HUES48 (cell line): ENCODE measurements at regions not wholly inside any gene's neighbourhood (a gene's known extent, or its start where the extent isn't known, plus 50 kb on each side); places are given as distances from the start of the nearest gene placed in this dataset.

ENCODE experiments used
- H3K27ac ChIP-seq: one replicate; pipeline ENCODE4 v1.7.0; 2013; ENCODE audit warnings: low read depth, low read length, inconsistent platforms
- H3K27me3 ChIP-seq: 2 replicates; pipeline ENCODE4 v1.6.1; 2013; ENCODE audit warnings: mild to moderate bottlenecking, low read length; ENCODE audit not compliant: control insufficient read depth, insufficient read depth
- H3K36me3 ChIP-seq: 2 replicates; pipeline ENCODE4 v1.6.1; 2013; ENCODE audit warnings: low read length; ENCODE audit not compliant: control insufficient read depth, insufficient read depth
- H3K4me1 ChIP-seq: 2 replicates; pipeline ENCODE4 v1.6.1; 2013; ENCODE audit warnings: mild to moderate bottlenecking, low read length; ENCODE audit not compliant: control insufficient read depth, insufficient read depth
- H3K4me3 ChIP-seq: 2 replicates; pipeline ENCODE4 v1.5.1; 2013; ENCODE audit warnings: mild to moderate bottlenecking, low read depth, low read length
- H3K9ac ChIP-seq: 2 replicates; pipeline ENCODE4 v1.6.1; 2013; ENCODE audit warnings: mild to moderate bottlenecking, low read depth, low read length, moderate library complexity
- H3K9me3 ChIP-seq: 2 replicates; pipeline ENCODE4 v1.6.1; 2013; ENCODE audit warnings: low read length; ENCODE audit not compliant: control insufficient read depth, insufficient read depth

DNA sequence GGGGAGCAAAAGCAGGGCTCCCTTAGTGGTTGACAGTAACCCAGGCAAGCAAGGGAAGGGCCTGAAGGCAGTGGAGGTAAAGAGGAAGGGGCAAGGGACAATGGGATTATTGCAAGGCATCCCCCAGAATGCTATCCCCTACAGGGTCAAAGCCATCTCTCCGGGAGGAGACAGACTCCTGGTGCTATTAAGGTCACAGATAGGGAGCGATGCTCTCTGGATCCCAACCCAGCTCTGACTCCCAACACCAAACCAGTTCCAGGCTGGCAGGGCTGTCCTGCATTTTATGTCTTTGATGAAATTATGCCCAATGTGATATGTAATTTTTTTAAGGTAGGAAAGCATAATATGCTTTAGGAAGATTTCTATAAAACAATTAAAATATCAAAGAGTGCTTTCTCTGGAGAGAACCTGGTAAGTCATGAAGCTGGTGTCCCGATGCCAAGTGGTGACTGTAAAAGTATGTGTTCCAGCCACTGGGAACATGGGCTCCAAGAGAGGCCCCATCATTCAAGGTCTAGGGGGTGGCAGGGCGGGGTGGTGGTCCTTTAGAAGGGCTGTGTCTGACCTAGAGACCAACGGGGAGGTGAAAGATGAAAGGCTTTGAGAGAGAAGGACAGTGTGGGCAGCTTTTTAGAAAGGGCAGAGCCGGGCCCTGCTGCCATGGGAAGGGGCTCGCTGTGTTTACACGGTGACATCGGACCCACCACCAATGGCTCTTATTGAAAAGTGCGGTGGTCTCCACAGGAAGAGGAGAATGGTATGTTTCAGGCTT is 276.5 kb downstream of the CDC5L start:
- H3K9me3 ChIP-seq, result no peaks in the 10 kb centered on the region
- H3K27ac ChIP-seq, result peak overlapping the region; percentile 18
- peak overlapping the region; percentile 30; the same call in 1 of the 2 replicates for H3K9ac ChIP-seq
- H3K27me3 ChIP-seq, result no peaks in the 10 kb centered on the region
- no peak overlapping the region for H3K4me3 ChIP-seq
- H3K36me3 ChIP-seq, result no peaks in the 10 kb centered on the region
- peaks cover 71% of the 10 kb centered on the region for H3K4me1 ChIP-seq

DNA sequence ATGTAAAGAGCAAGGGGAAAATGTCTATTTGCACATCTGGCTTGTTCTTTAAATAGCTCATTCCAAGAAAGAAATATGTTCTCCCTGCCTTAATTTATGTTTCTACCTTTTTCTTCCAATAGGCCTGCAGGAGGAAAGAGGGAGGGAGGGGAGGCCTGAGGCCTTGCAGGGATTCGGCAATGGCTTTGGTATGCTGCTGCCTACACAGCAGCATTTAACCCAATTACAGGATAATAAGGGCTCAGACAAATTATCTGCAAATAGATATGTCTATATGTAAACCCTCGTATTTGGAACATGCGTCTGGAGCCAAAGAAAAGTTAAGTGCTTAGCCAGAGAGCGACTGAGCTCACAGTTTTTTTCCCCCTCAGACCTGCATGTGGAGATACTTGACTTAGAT is 277.2 kb downstream of the CDC5L start:
- H3K27ac ChIP-seq, result peak overlapping the region; percentile 4
- no peak overlapping the region for H3K4me3 ChIP-seq
- no peak overlapping the region for H3K9ac ChIP-seq
- no peaks in the 10 kb centered on the region for H3K27me3 ChIP-seq
- no peaks in the 10 kb centered on the region for H3K9me3 ChIP-seq
- peaks cover 71% of the 10 kb centered on the region for H3K4me1 ChIP-seq
- no peaks in the 10 kb centered on the region for H3K36me3 ChIP-seq

DNA sequence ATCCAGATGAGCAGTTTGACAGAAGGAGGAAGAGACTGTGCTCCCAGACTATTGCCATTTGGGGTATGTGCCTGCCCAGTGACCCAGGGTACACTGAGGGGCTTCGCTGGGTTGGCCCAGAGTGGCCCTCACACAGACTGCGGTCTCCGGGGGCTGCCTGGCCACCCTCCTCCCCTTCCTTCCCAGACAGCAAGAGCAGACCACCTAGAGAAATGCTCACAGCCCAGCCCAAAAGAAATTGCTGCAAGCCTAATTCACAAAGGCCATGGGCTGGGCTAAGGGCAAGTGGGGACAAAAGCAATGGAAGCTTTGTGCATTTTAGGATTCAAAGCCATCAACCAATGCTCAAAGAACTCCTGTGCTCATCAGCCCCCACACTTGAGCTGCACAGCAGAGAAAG is 277.6 kb downstream of the CDC5L start:
- H3K27me3 ChIP-seq, result no peaks in the 10 kb centered on the region
- peak overlapping the region; percentile 4 for H3K27ac ChIP-seq
- no peak overlapping the region for H3K9ac ChIP-seq
- no peaks in the 10 kb centered on the region for H3K9me3 ChIP-seq
- H3K4me3 ChIP-seq, result no peak overlapping the region
- no peaks in the 10 kb centered on the region for H3K36me3 ChIP-seq
- peaks cover 71% of the 10 kb centered on the region for H3K4me1 ChIP-seq

DNA sequence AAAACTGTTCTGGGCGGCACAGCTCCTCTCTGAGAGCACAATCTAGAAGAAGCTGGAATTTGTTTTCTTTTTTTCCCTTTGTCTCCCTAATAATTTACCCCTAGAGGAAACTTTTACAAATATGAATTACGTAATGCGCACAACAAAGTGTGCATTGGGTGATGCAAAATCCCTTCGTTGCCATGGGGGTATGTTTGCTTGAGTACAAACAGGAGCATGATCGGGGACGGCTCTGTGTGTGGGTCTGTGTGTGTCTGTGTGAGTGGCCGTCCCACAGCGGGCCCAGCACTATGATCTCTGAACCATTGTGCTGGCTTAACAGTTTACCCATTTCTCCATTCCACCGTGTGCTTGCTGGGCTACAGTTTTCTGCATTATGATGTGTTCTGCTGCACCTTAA is 278.2 kb downstream of the CDC5L start:
- Histone ChIP-seq H3K36me3 (no peaks in the 10 kb centered on the region), H3K9me3 (no peaks in the 10 kb centered on the region), H3K27ac (no peak overlapping the region), H3K9ac (no peak overlapping the region), H3K27me3 (no peaks in the 10 kb centered on the region), H3K4me1 (peaks cover 71% of the 10 kb centered on the region), H3K4me3 (no peak overlapping the region)

DNA sequence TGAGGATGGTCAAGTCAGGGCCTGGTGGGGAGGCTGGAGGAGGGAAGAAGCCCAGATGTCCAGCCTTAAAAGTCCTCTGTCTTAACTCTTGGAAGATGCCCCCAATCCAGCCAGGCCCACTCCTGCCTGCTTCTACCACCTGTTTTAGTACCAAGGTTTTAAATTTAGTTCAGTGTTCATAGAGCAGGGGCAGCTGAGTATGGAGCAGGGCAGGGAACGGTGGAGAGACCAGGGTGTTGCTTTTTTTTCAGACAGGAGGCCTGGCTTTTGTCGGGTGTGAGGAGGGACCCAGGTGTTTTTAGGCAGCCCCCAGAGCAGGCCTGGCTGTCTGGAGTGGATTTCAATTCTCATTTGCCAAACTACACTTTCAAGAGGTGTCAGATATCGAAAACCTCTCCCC is 278.8 kb downstream of the CDC5L start:
- Histone ChIP-seq H3K27ac (peak overlapping the region; percentile 89), H3K9me3 (no peaks in the 10 kb centered on the region), H3K4me1 (peaks cover 67% of the 10 kb centered on the region), H3K4me3 (no peak overlapping the region), H3K36me3 (no peaks in the 10 kb centered on the region), H3K27me3 (no peaks in the 10 kb centered on the region), H3K9ac (no peak overlapping the region)

DNA sequence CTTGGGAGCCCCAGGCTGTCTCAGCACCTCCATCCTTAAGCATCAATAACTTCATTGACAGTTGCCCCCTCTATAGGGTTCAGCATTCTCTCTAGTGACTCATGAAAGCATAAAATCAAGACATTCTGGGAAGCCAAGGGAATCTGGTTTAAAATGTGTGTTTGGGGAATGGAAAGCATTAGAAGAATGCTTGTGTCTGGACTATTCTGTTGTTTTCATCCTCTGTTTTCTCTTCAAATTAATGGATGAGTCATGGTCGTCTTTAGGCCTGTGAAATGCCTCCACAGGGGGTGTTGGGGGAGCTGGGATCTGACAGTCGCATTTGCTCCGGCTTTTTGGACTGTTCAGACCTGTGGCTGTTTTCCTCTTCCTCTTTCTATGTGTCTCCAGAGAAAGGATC is 279.7 kb downstream of the CDC5L start:
- H3K4me3 ChIP-seq, result no peak overlapping the region
- H3K27me3 ChIP-seq, result no peaks in the 10 kb centered on the region
- H3K9ac ChIP-seq, result no peak overlapping the region
- H3K9me3 ChIP-seq, result no peaks in the 10 kb centered on the region
- H3K36me3 ChIP-seq, result no peaks in the 10 kb centered on the region
- H3K4me1 ChIP-seq, result peaks cover 58% of the 10 kb centered on the region
- peak overlapping the region; percentile 89 for H3K27ac ChIP-seq

DNA sequence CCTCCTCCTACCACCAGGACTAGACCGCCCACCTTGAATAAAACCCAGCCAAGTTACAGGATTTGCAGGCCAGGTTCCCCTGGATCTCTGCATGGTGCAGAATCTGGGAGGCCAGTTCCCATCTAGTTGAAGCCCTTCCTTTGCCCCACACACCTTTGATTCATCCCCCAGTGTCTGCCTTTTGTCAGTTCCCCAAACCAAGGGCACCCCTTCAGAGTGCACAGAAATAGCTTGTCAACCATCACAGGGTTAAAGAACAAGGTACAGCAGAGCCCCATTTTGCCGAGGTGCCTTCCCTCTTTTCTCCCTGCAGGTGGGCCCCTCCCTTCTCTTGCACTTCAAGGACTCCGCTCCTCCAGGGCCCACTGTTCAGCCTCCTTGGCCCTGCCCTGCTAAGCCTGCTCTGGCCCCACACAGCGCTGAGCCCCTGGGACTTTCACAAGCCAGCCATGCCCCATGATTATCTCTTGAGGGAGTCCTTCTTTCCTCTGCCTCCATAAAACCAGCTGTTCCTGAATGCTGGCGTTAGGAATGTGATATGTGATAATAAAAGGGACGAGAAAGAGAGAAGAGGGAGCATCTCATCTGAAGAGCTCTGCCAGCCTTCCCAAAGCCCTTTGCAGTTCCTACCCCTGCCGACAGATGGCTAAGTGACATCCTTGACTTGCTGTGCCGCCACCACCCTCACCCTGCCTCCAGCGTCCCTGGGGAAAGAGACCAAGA is 280.3 kb downstream of the CDC5L start:
- H3K36me3 ChIP-seq, result no peaks in the 10 kb centered on the region
- H3K9ac ChIP-seq, result peak overlapping the region; percentile 18; the same call in 1 of the 2 replicates
- H3K4me1 ChIP-seq, result peaks cover 57% of the 10 kb centered on the region
- no peaks in the 10 kb centered on the region for H3K27me3 ChIP-seq
- no peaks in the 10 kb centered on the region for H3K9me3 ChIP-seq
- no peak overlapping the region for H3K4me3 ChIP-seq
- H3K27ac ChIP-seq, result peak overlapping the region; percentile 89

DNA sequence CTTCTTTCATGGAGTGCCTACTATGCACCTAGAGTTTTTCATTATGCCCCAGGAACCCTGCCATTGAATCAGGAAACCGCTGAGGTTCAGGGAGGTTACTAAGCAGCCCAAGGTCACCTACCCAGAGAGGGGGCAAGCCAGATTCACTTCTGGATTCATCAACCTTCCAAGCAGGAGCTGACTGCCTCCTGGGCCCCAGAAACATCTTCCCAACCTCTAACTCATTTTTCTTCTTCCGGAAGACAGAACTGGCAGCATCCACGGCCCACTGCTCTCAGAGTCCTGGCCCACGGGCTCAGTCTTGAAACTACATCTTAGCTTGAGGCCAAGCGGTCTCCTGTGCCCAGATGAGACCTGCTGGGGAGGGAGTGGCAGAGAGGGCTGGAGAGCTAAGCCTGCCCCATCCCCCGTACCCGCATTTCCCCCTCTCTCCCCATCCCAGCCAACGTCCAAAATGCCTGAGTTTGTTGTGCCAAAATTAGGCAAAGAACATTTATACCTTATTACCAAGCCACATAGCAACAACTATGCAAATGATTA is 281.0 kb downstream of the CDC5L start:
- Histone ChIP-seq H3K4me3 (no peak overlapping the region), H3K36me3 (no peaks in the 10 kb centered on the region), H3K27me3 (no peaks in the 10 kb centered on the region), H3K4me1 (peaks cover 53% of the 10 kb centered on the region), H3K27ac (peak overlapping the region; percentile 4), H3K9ac (no peak overlapping the region), H3K9me3 (no peaks in the 10 kb centered on the region)

DNA sequence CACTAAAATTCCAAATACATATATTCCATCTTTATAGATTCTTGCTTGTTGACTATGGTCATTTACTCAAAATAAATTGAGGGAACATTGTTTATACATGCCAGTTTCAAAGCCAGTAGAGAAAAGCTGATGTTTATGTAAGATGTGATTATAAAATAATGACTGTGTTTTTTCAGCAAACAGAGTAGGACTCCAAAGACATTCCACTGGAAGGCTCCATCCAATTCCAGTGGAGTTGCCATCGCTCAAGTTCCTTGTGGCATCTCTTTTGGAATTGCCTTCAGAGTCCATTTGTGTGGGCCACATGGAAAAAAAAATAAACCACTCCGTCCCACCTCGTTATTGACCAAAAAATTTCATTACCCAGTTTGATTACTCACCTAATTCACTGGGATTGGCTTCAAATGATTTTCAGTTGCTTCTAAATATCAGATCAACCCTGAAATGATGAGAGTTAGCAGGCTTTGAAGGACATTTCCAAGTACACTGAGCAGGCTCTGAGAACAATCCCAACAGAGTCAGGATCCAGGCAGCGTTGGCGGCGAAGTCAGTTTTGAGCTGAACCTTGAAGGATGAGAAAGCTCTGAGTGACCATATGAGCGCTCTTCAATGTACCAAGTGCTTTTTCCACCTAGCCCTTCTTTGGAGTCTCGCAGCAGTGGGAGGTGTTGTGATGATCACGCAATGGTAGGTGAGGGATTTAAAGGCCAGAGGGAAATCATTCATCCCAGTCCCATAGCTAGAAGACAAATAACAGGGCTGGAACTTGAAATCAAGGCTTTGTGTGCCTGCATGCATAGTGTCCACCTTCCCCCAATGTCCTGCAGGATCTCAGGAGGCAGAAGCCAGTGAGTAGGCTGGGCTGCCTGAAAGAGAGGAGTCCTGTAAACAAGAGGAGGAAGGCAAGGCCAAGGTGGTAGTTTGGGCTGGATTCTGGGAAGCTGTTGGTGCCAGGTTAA is 281.7 kb downstream of the CDC5L start:
- Histone ChIP-seq H3K9me3 (no peaks in the 10 kb centered on the region), H3K27me3 (no peaks in the 10 kb centered on the region), H3K4me3 (no peak overlapping the region), H3K9ac (no peak overlapping the region), H3K27ac (no peak overlapping the region), H3K36me3 (no peaks in the 10 kb centered on the region), H3K4me1 (peaks cover 45% of the 10 kb centered on the region)

DNA sequence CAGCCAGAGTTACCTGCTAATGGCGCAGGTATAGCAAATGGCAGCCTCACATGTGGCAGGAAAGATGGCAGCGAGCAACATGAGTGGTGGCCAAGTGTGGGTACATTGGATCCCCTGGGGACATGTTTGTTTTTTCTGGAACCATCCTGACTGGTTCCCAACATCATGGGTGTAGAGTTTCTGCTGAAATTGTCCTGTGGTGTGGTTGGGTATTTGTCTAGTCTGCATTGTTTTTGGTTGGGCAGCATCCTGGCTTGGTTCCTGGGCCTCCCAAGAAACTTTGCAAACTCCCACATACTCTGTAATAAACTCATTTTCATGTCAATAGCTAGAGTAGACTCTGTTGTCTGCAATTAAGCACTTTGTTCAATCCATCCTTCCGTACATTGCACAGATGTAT is 282.6 kb downstream of the CDC5L start:
- H3K9ac ChIP-seq, result no peak overlapping the region

More for the DNA sequence above, 282.6 kb downstream of the CDC5L start:
- no peak overlapping the region for H3K4me3 ChIP-seq
- peaks cover 37% of the 10 kb centered on the region for H3K4me1 ChIP-seq
- H3K36me3 ChIP-seq, result no peaks in the 10 kb centered on the region
- no peak overlapping the region for H3K27ac ChIP-seq
- H3K9me3 ChIP-seq, result no peaks in the 10 kb centered on the region
- no peaks in the 10 kb centered on the region for H3K27me3 ChIP-seq
